ENCODE measurements at regions not wholly inside any gene's neighbourhood (a gene's known extent, or its start where the extent isn't known, plus 50 kb on each side); places are given as distances from the start of the nearest gene placed in this dataset.

- no peak for DNase-seq (ENCODE audit: low read depth)
Observed at GRCh38 chr14:29035134-29035533, 268.5 kb downstream of the FOXG1 start.

GRCh38 chr14:29037411-29037810 is 270.8 kb downstream of the FOXG1 start:
- DNase-seq (ENCODE audit: low read depth), result no peak

GRCh38 chr14:29039171-29039570 is 272.6 kb downstream of the FOXG1 start:
- DNase-seq (ENCODE audit: low read depth), result no peak

GRCh38 chr14:29042551-29042950 is 276.0 kb downstream of the FOXG1 start:
- DNase-seq (ENCODE audit: low read depth), result no peak

- DNase-seq (ENCODE audit: low read depth), result peak; percentile 26
Observed at GRCh38 chr14:29043737-29044136, 277.1 kb downstream of the FOXG1 start.

GRCh38 chr14:29045237-29045636 is 278.6 kb downstream of the FOXG1 start:
- no peak for DNase-seq (ENCODE audit: low read depth)

- no peak for DNase-seq (ENCODE audit: low read depth)
Observed at GRCh38 chr14:29054119-29054518, 287.5 kb downstream of the FOXG1 start.

- DNase-seq (ENCODE audit: low read depth), result peak; percentile 6
Observed at GRCh38 chr14:29056041-29056566, 289.5 kb downstream of the FOXG1 start.

GRCh38 chr14:29061702-29062101 is 295.1 kb downstream of the FOXG1 start:
- DNase-seq (ENCODE audit: low read depth), result no peak

- no peak for DNase-seq (ENCODE audit: low read depth)
Observed at GRCh38 chr14:29062466-29062865, 295.9 kb downstream of the FOXG1 start.

GRCh38 chr14:29062976-29063375 is 296.4 kb downstream of the FOXG1 start:
- no peak for DNase-seq (ENCODE audit: low read depth)

- DNase-seq (ENCODE audit: low read depth), result no peak
Observed at GRCh38 chr14:29064305-29064900, 297.8 kb downstream of the FOXG1 start.

- no peak for DNase-seq (ENCODE audit: low read depth)
Observed at GRCh38 chr14:29069228-29069627, 302.6 kb downstream of the FOXG1 start.

GRCh38 chr14:29075761-29076160 is 309.2 kb downstream of the FOXG1 start:
- DNase-seq (ENCODE audit: low read depth), result no peak

- DNase-seq (ENCODE audit: low read depth), result no peak
Observed at GRCh38 chr14:29077916-29078315, 311.3 kb downstream of the FOXG1 start.

GRCh38 chr14:29078810-29079522 is 312.4 kb downstream of the FOXG1 start:
- no peak for DNase-seq (ENCODE audit: low read depth)

- DNase-seq (ENCODE audit: low read depth), result peak; percentile 28
Observed at GRCh38 chr14:29085546-29085945, 319.0 kb downstream of the FOXG1 start.

GRCh38 chr14:29089849-29090248 is 323.3 kb downstream of the FOXG1 start:
- no peak for DNase-seq (ENCODE audit: low read depth)

- DNase-seq (ENCODE audit: low read depth), result no peak
Observed at GRCh38 chr14:29092121-29092520, 325.5 kb downstream of the FOXG1 start.

GRCh38 chr14:29097476-29097875 is 330.9 kb downstream of the FOXG1 start:
- DNase-seq (ENCODE audit: low read depth), result no peak

- no peak for DNase-seq (ENCODE audit: low read depth)
Observed at GRCh38 chr14:29098656-29099055, 332.1 kb downstream of the FOXG1 start.

GRCh38 chr14:29102266-29102665 is 335.7 kb downstream of the FOXG1 start:
- DNase-seq (ENCODE audit: low read depth), result no peak

GRCh38 chr14:29102996-29103395 is 336.4 kb downstream of the FOXG1 start:
- no peak for DNase-seq (ENCODE audit: low read depth)

All from myocyte (in vitro differentiated cells).